ENCODE measurements at regions not wholly inside any gene's neighbourhood (a gene's known extent, or its start where the extent isn't known, plus 50 kb on each side); places are given as distances from the start of the nearest gene placed in this dataset.
"Not testable (repeated sequence)": the region's sequence is repeated elsewhere in the genome, so short reads cannot be mapped to it uniquely, and the experiment has no call there.

GRCh38 chr5:24232929-24233498 lies 411.8 kb downstream of the CDH10 start:
- no peaks in the 10 kb centered on the region for H3K36me3 ChIP-seq (ENCODE audit: control insufficient read depth in 3 of 3, insufficient read depth in 2 of 3, low read depth in 1 of 3, low read length in 3 of 3)
- no peaks in the 10 kb centered on the region for H3K4me1 ChIP-seq (ENCODE audit: control insufficient read depth in 3 of 3, insufficient read depth in 2 of 3, low read depth in 1 of 3, low read length in 2 of 3)
- no peak overlapping the region for H3K4me3 ChIP-seq (ENCODE audit: low read depth in 1 of 3, low read length in 3 of 3)
- DNase-seq (no peak), FAIRE-seq (no peak)
- WGBS, 3 donors, result 39 to 50% (median 47%) methylated on average over 4 of the region's 4 CpGs
- H3K27ac ChIP-seq (ENCODE audit: low read depth in 1 of 3, low read length in 2 of 3), result no peak overlapping the region
- H3K9me3 ChIP-seq (ENCODE audit: control insufficient read depth in 2 of 2, insufficient read depth in 1 of 2, low read depth in 1 of 2, low read length in 1 of 2), result no peaks in the 10 kb centered on the region
- no peaks in the 10 kb centered on the region for H3K27me3 ChIP-seq (ENCODE audit: control insufficient read depth in 3 of 3, insufficient read depth in 3 of 3, low read length in 3 of 3)

DNA sequence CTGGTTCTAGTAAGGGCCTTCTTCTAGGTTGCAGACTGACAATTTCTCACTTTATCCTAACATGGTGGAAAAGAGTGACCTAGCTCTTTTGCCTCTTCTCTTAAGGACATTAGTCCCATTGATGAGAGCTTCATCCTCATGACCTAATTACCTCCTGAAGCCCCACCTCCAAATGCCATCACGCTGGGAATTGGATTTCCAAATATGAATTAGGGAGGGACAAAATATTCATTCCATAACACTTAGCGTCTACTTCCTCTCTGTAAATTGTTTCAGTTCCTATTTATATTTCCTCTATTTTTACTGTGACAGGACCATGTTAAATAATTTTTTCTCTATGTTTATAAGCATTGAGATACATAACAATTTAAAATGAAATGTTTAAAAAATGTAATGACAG lies 408.8 kb downstream of the CDH10 start:
- Histone ChIP-seq H3K4me3 (ENCODE audit: low read depth in 1 of 3, low read length in 3 of 3) (no peak overlapping the region), H3K27ac (ENCODE audit: low read depth in 1 of 3, low read length in 2 of 3) (no peak overlapping the region), H3K36me3 (ENCODE audit: control insufficient read depth in 3 of 3, insufficient read depth in 2 of 3, low read depth in 1 of 3, low read length in 3 of 3) (no peaks in the 10 kb centered on the region), H3K9me3 (ENCODE audit: control insufficient read depth in 2 of 2, insufficient read depth in 1 of 2, low read depth in 1 of 2, low read length in 1 of 2) (peaks cover 0 to 2% of the 10 kb centered on the region in 2 donors), H3K27me3 (ENCODE audit: control insufficient read depth in 3 of 3, insufficient read depth in 3 of 3, low read length in 3 of 3) (no peaks in the 10 kb centered on the region), H3K4me1 (ENCODE audit: control insufficient read depth in 3 of 3, insufficient read depth in 2 of 3, low read depth in 1 of 3, low read length in 2 of 3) (no peaks in the 10 kb centered on the region)
- 42 to 75% (median 46%) methylated on average over 2 of the region's 2 CpGs for WGBS, 3 donors
- FAIRE-seq, result no peak
- DNase-seq, result no peak

DNA sequence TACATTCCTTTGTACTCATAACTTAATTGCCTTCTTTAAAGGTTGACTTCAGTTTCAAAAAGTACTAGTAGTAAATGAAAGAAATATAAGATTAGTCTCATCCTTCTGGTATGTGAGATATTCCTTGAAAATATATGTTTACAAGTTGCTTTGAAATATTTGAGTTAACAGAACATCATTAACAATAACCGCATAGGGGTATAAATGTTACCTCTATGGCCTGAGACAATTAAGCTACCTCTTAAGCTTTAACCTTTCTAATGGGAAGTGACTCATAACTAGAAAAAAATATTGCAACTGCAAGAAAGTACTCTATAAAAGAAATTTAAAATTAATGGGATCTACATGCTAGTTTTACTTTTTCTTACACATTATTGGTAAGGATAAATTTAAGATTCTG lies 399.0 kb downstream of the CDH10 start:
- no peak overlapping the region for H3K27ac ChIP-seq (ENCODE audit: low read depth in 1 of 3, low read length in 2 of 3)
- FAIRE-seq, result no peak
- H3K27me3 ChIP-seq (ENCODE audit: control insufficient read depth in 3 of 3, insufficient read depth in 3 of 3, low read length in 3 of 3), result no peaks in the 10 kb centered on the region
- no peaks in the 10 kb centered on the region for H3K9me3 ChIP-seq (ENCODE audit: control insufficient read depth in 2 of 2, insufficient read depth in 1 of 2, low read depth in 1 of 2, low read length in 1 of 2)
- DNase-seq, result no peak
- H3K4me3 ChIP-seq (ENCODE audit: low read depth in 1 of 3, low read length in 3 of 3), result no peak overlapping the region
- 44 to 78% (median 73%) methylated on average over 1 of the region's 1 CpG for WGBS, 3 donors
- no peaks in the 10 kb centered on the region for H3K4me1 ChIP-seq (ENCODE audit: control insufficient read depth in 3 of 3, insufficient read depth in 2 of 3, low read depth in 1 of 3, low read length in 2 of 3)
- H3K36me3 ChIP-seq (ENCODE audit: control insufficient read depth in 3 of 3, insufficient read depth in 2 of 3, low read depth in 1 of 3, low read length in 3 of 3), result no peaks in the 10 kb centered on the region

- 86 to 92% (median 87%) methylated on average over 5 of the region's 5 CpGs for WGBS, 3 donors
- no peak for FAIRE-seq
- H3K36me3 ChIP-seq (ENCODE audit: control insufficient read depth in 3 of 3, insufficient read depth in 2 of 3, low read depth in 1 of 3, low read length in 3 of 3), result no peaks in the 10 kb centered on the region
- no peaks in the 10 kb centered on the region for H3K4me1 ChIP-seq (ENCODE audit: control insufficient read depth in 3 of 3, insufficient read depth in 2 of 3, low read depth in 1 of 3, low read length in 2 of 3)
- peaks cover 0 to 2% of the 10 kb centered on the region in 2 donors for H3K9me3 ChIP-seq (ENCODE audit: control insufficient read depth in 2 of 2, insufficient read depth in 1 of 2, low read depth in 1 of 2, low read length in 1 of 2)
- H3K27ac ChIP-seq (ENCODE audit: low read depth in 1 of 3, low read length in 2 of 3), result no peak overlapping the region
- no peak overlapping the region for H3K4me3 ChIP-seq (ENCODE audit: low read depth in 1 of 3, low read length in 3 of 3)
- H3K27me3 ChIP-seq (ENCODE audit: control insufficient read depth in 3 of 3, insufficient read depth in 3 of 3, low read length in 3 of 3), result no peaks in the 10 kb centered on the region
- no peak for DNase-seq
Measured at GRCh38 chr5:24264547-24264946, 380.2 kb downstream of the CDH10 start.

DNA sequence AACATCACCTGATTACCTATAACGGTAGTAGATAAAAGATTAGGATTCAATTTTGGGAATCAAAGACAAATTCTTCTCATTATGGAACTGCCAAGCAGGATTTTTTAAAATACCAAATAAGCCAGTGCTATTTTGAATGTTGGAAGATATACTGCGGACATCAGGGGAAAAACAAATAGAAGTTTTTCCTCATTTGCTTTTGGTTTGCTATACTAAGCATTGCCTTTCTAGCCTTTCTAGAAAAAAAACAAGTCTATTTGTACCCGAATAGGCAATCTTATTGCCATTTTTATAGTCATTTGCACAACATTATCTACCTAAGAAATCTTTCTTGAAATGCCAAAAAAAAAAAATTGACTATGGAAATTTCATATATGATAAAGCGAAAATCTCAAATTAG lies 379.5 kb downstream of the CDH10 start:
- no peak overlapping the region for H3K4me3 ChIP-seq (ENCODE audit: low read depth in 1 of 3, low read length in 3 of 3)
- H3K36me3 ChIP-seq (ENCODE audit: control insufficient read depth in 3 of 3, insufficient read depth in 2 of 3, low read depth in 1 of 3, low read length in 3 of 3), result no peaks in the 10 kb centered on the region
- no peaks in the 10 kb centered on the region for H3K4me1 ChIP-seq (ENCODE audit: control insufficient read depth in 3 of 3, insufficient read depth in 2 of 3, low read depth in 1 of 3, low read length in 2 of 3)
- WGBS, 3 donors, result 66 to 71% (median 71%) methylated on average over 4 of the region's 4 CpGs
- DNase-seq (no peak), FAIRE-seq (no peak)
- peaks cover 0 to 2% of the 10 kb centered on the region in 2 donors for H3K9me3 ChIP-seq (ENCODE audit: control insufficient read depth in 2 of 2, insufficient read depth in 1 of 2, low read depth in 1 of 2, low read length in 1 of 2)
- no peak overlapping the region for H3K27ac ChIP-seq (ENCODE audit: low read depth in 1 of 3, low read length in 2 of 3)
- H3K27me3 ChIP-seq (ENCODE audit: control insufficient read depth in 3 of 3, insufficient read depth in 3 of 3, low read length in 3 of 3), result no peaks in the 10 kb centered on the region

DNA sequence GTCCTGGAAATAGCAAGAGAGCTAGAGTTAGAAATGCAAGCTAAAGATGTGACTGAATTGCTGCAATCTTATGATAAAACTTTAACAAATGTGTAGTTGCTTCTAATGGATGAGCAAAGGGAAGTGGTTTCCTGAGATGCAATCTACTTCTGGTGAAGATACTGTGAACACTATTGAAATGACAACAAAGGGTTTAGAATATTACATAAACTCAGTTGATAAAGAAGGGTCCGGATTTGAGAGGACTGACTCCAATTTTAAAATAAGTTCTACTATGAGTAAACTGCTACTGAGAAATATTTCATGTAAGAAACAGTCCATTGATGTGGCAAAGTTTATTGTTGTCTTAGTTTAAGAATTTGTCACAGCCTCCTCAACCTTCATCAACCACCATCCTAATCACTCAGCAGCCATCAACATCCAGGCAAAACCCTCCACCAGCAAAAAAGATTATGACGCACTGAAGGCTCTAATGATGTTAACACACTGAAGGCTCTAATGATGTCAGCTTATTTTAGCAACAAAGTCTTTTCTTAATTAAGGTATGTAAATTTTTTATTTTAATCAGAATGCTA lies 376.2 kb downstream of the CDH10 start:
- WGBS, 3 donors, result 76 to 87% (median 81%) methylated on average over 2 of the region's 2 CpGs
- no peak for FAIRE-seq
- DNase-seq, result no peak
- no peaks in the 10 kb centered on the region for H3K36me3 ChIP-seq (ENCODE audit: control insufficient read depth in 3 of 3, insufficient read depth in 2 of 3, low read depth in 1 of 3, low read length in 3 of 3)
- no peaks in the 10 kb centered on the region for H3K27me3 ChIP-seq (ENCODE audit: control insufficient read depth in 3 of 3, insufficient read depth in 3 of 3, low read length in 3 of 3)
- H3K4me1 ChIP-seq (ENCODE audit: control insufficient read depth in 3 of 3, insufficient read depth in 2 of 3, low read depth in 1 of 3, low read length in 2 of 3), result no peaks in the 10 kb centered on the region
- no peak overlapping the region for H3K4me3 ChIP-seq (ENCODE audit: low read depth in 1 of 3, low read length in 3 of 3)
- no peak overlapping the region for H3K27ac ChIP-seq (ENCODE audit: low read depth in 1 of 3, low read length in 2 of 3)
- H3K9me3 ChIP-seq (ENCODE audit: control insufficient read depth in 2 of 2, insufficient read depth in 1 of 2, low read depth in 1 of 2, low read length in 1 of 2), result peaks cover 0 to 2% of the 10 kb centered on the region in 2 donors

GRCh38 chr5:24271702-24272118 lies 373.1 kb downstream of the CDH10 start:
- not testable (repeated sequence) for H3K36me3 ChIP-seq (ENCODE audit: control insufficient read depth in 3 of 3, insufficient read depth in 2 of 3, low read depth in 1 of 3, low read length in 3 of 3); H3K4me1 ChIP-seq (ENCODE audit: control insufficient read depth in 3 of 3, insufficient read depth in 2 of 3, low read depth in 1 of 3, low read length in 2 of 3); DNase-seq; H3K27ac ChIP-seq (ENCODE audit: low read depth in 1 of 3, low read length in 2 of 3); H3K27me3 ChIP-seq (ENCODE audit: control insufficient read depth in 3 of 3, insufficient read depth in 3 of 3, low read length in 3 of 3); H3K4me3 ChIP-seq (ENCODE audit: low read depth in 1 of 3, low read length in 3 of 3); H3K9me3 ChIP-seq (ENCODE audit: control insufficient read depth in 2 of 2, insufficient read depth in 1 of 2, low read depth in 1 of 2, low read length in 1 of 2); FAIRE-seq
- WGBS, 3 donors, result 74 to 84% (median 81%) methylated on average over 5 of the region's 5 CpGs

GRCh38 chr5:24272741-24273140 lies 372.0 kb downstream of the CDH10 start:
- no peak for DNase-seq
- Histone ChIP-seq H3K27ac (ENCODE audit: low read depth in 1 of 3, low read length in 2 of 3) (no peak overlapping the region), H3K9me3 (ENCODE audit: control insufficient read depth in 2 of 2, insufficient read depth in 1 of 2, low read depth in 1 of 2, low read length in 1 of 2) (no peaks in the 10 kb centered on the region), H3K27me3 (ENCODE audit: control insufficient read depth in 3 of 3, insufficient read depth in 3 of 3, low read length in 3 of 3) (no peaks in the 10 kb centered on the region), H3K36me3 (ENCODE audit: control insufficient read depth in 3 of 3, insufficient read depth in 2 of 3, low read depth in 1 of 3, low read length in 3 of 3) (no peaks in the 10 kb centered on the region), H3K4me3 (ENCODE audit: low read depth in 1 of 3, low read length in 3 of 3) (no peak overlapping the region), H3K4me1 (ENCODE audit: control insufficient read depth in 3 of 3, insufficient read depth in 2 of 3, low read depth in 1 of 3, low read length in 2 of 3) (no peaks in the 10 kb centered on the region)
- no peak for FAIRE-seq
- 85 to 87% (median 86%) methylated on average over 7 of the region's 7 CpGs for WGBS, 3 donors

DNA sequence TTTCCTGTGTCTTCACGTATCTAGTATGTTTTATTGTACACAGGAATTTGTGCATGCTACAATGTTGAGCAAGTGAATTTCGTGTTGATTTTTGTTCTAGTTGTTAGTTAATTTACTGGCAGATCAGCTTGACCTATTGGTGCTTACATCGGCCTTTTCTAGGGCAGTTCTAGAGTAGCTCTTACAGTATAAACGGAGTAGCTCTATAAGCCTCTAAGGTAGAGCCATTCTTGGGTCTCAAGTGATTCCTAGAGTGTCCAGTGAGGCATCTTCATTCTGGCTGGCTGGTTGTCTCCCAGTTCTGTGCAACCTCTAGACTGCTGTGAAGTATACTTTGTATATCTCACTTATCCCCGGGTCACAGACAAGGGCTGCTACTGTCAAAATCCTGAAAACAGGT lies 364.6 kb downstream of the CDH10 start:
- Histone ChIP-seq H3K4me1 (ENCODE audit: control insufficient read depth in 3 of 3, insufficient read depth in 2 of 3, low read depth in 1 of 3, low read length in 2 of 3) (no peaks in the 10 kb centered on the region), H3K4me3 (ENCODE audit: low read depth in 1 of 3, low read length in 3 of 3) (no peak overlapping the region), H3K36me3 (ENCODE audit: control insufficient read depth in 3 of 3, insufficient read depth in 2 of 3, low read depth in 1 of 3, low read length in 3 of 3) (no peaks in the 10 kb centered on the region), H3K27ac (ENCODE audit: low read depth in 1 of 3, low read length in 2 of 3) (no peak overlapping the region), H3K27me3 (ENCODE audit: control insufficient read depth in 3 of 3, insufficient read depth in 3 of 3, low read length in 3 of 3) (no peaks in the 10 kb centered on the region), H3K9me3 (ENCODE audit: control insufficient read depth in 2 of 2, insufficient read depth in 1 of 2, low read depth in 1 of 2, low read length in 1 of 2) (no peaks in the 10 kb centered on the region)
- FAIRE-seq (no peak), DNase-seq (no peak)
- 61 to 68% (median 63%) methylated on average over 5 of the region's 5 CpGs for WGBS, 3 donors

All from small intestine (tissue), 7 donors.